OCI-LY3 (cell line): ENCODE measurements at regions not wholly inside any gene's neighbourhood (a gene's known extent, or its start where the extent isn't known, plus 50 kb on each side); places are given as distances from the start of the nearest gene placed in this dataset.

ENCODE experiments used
- H2AFZ ChIP-seq: fragments of 200-600, 300-600 bp; shearing (Covaris generic); 2 replicates; pipeline ENCODE4 v1.6.0; 2014; ENCODE audit warnings: antibody characterized with exemption, low read depth, low read length
- H3K27ac ChIP-seq: fragments of 200-600, 300-600 bp; sonication (generic); 2 replicates; pipeline ENCODE4 v1.5.1; 2014; ENCODE audit warnings: mild to moderate bottlenecking, low read length, moderate library complexity, mixed read lengths
- H3K27me3 ChIP-seq: fragments of 200-600, 300-600 bp; sonication (generic); 2 replicates; pipeline ENCODE4 v1.6.1; 2014; ENCODE audit warnings: low read depth, low read length, mixed read lengths
- H3K36me3 ChIP-seq: fragments of 200-600, 300-600 bp; sonication (generic); replicated peaks from 2 replicates; pipeline ENCODE3; 2014; ENCODE audit warnings: low read depth, low read length, mixed read lengths
- H3K4me1 ChIP-seq: fragments of 300-600, 200-600 bp; sonication (generic); 2 replicates; pipeline ENCODE4 v1.6.1; 2014; ENCODE audit warnings: low read length, mixed read lengths
- H3K4me2 ChIP-seq: fragments of 200-600, 300-600 bp; sonication (generic); 2 replicates; pipeline ENCODE4 v1.6.1; 2014; ENCODE audit warnings: low read length, mixed read lengths
- H3K4me3 ChIP-seq: fragments of 300-600, 200-600 bp; sonication (generic); 2 replicates; pipeline ENCODE4 v1.5.1; 2014; ENCODE audit warnings: antibody characterized with exemption, mild to moderate bottlenecking, low read length, moderate library complexity
- H3K79me2 ChIP-seq: fragments of 300-600, 200-600 bp; shearing (Covaris generic); 2 replicates; pipeline ENCODE4 v1.6.1; 2014; ENCODE audit warnings: mild to moderate bottlenecking, low read length, mixed read lengths
- H3K9ac ChIP-seq: fragments of 300-600, 200-600 bp; shearing (Covaris generic); 2 replicates; pipeline ENCODE4 v1.6.0; 2014; ENCODE audit warnings: mild to moderate bottlenecking, low read length, moderate library complexity
- H3K9me3 ChIP-seq: fragments of 200-600, 300-600 bp; shearing (Covaris generic); 2 replicates; pipeline ENCODE4 v1.6.1; 2014; ENCODE audit warnings: low read length, mixed read lengths; ENCODE audit not compliant: insufficient read depth
- H4K20me1 ChIP-seq: fragments of 200-600, 300-600 bp; sonication (generic); 2 replicates; pipeline ENCODE4 v1.6.1; 2016; ENCODE audit warnings: low read length, mixed read lengths; ENCODE audit not compliant: insufficient read depth
- EZH2phosphoT487 ChIP-seq: fragments of 200-600 bp; shearing (Covaris generic); IDR thresholded peaks from 2 replicates; pipeline ENCODE4 v1.6.1; 2018; ENCODE audit warnings: antibody characterized with exemption, mixed run types, low read depth
- TF ChIP-seq, protein P1 (sequence below): fragments of 200-600, 300-600 bp; sonication (generic); IDR thresholded peaks from 2 replicates; pipeline ENCODE4 v1.5.1; 2014; ENCODE audit warnings: antibody characterized with exemption, low read length, low read depth

- no peak overlapping the region for H3K27ac ChIP-seq
- H3K4me1 ChIP-seq, result peaks cover 29% of the 10 kb centered on the region
- no peak overlapping the region for H3K4me2 ChIP-seq
- TF ChIP-seq, protein P1, sequence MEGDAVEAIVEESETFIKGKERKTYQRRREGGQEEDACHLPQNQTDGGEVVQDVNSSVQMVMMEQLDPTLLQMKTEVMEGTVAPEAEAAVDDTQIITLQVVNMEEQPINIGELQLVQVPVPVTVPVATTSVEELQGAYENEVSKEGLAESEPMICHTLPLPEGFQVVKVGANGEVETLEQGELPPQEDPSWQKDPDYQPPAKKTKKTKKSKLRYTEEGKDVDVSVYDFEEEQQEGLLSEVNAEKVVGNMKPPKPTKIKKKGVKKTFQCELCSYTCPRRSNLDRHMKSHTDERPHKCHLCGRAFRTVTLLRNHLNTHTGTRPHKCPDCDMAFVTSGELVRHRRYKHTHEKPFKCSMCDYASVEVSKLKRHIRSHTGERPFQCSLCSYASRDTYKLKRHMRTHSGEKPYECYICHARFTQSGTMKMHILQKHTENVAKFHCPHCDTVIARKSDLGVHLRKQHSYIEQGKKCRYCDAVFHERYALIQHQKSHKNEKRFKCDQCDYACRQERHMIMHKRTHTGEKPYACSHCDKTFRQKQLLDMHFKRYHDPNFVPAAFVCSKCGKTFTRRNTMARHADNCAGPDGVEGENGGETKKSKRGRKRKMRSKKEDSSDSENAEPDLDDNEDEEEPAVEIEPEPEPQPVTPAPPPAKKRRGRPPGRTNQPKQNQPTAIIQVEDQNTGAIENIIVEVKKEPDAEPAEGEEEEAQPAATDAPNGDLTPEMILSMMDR, result no peak
- TF ChIP-seq EZH2phosphoT487, result no peak
- H3K4me3 ChIP-seq, result no peak overlapping the region
- no peaks in the 10 kb centered on the region for H3K36me3 ChIP-seq
- no peaks in the 10 kb centered on the region for H3K79me2 ChIP-seq
- no peaks in the 10 kb centered on the region for H3K9me3 ChIP-seq
- H4K20me1 ChIP-seq, result no peaks in the 10 kb centered on the region
- no peak overlapping the region for H3K9ac ChIP-seq
- no peaks in the 10 kb centered on the region for H3K27me3 ChIP-seq
- H2AFZ ChIP-seq, result no peak overlapping the region
These were observed 90.5 kb upstream of the DAZL start for GRCh38 chr3:16695710-16696109.

- Histone ChIP-seq H4K20me1 (no peaks in the 10 kb centered on the region), H3K9ac (no peak overlapping the region), H3K79me2 (no peaks in the 10 kb centered on the region), H2AFZ (no peak overlapping the region), H3K27me3 (peaks cover 7% of the 10 kb centered on the region; the same call in 1 of the 2 replicates), H3K36me3 (no peaks in the 10 kb centered on the region), H3K4me1 (peaks cover 29% of the 10 kb centered on the region), H3K27ac (peak overlapping the region; percentile 3; the same call in 1 of the 2 replicates), H3K9me3 (no peaks in the 10 kb centered on the region), H3K4me3 (no peak overlapping the region), H3K4me2 (peak overlapping the region; percentile 12)
- TF ChIP-seq, protein P1, result no peak
- TF ChIP-seq EZH2phosphoT487, result no peak
These were observed 92.4 kb upstream of the DAZL start for GRCh38 chr3:16697443-16698147.

DNA sequence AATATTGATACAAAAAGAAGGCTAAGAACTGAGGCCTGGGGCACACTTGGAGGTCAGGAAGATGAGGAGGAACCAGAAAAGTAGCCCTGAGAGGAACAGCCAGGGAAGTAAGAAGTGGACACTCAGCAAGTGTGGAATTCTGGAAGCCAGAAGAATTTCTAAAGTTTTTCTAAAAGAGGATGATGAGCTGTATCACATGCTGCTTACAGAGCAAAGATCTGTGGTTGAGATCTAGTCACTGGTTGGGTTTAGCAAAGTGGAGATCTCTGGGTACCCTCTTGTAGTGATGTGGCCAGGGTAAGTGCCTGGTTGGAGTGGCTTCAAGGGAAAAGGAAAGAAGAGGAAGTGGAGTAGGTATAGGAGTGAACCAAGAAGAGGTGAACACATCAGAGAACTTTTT is 95.4 kb upstream of the DAZL start:
- peaks cover 29% of the 10 kb centered on the region for H3K4me1 ChIP-seq
- no peak overlapping the region for H3K4me2 ChIP-seq
- H3K36me3 ChIP-seq, result no peaks in the 10 kb centered on the region
- no peaks in the 10 kb centered on the region for H3K79me2 ChIP-seq
- no peaks in the 10 kb centered on the region for H4K20me1 ChIP-seq
- H3K27ac ChIP-seq, result no peak overlapping the region
- TF ChIP-seq, protein P1, result no peak
- no peak for TF ChIP-seq EZH2phosphoT487
- peaks cover 7% of the 10 kb centered on the region; the same call in 1 of the 2 replicates for H3K27me3 ChIP-seq
- H2AFZ ChIP-seq, result no peak overlapping the region
- no peak overlapping the region for H3K9ac ChIP-seq
- no peak overlapping the region for H3K4me3 ChIP-seq
- H3K9me3 ChIP-seq, result no peaks in the 10 kb centered on the region

DNA sequence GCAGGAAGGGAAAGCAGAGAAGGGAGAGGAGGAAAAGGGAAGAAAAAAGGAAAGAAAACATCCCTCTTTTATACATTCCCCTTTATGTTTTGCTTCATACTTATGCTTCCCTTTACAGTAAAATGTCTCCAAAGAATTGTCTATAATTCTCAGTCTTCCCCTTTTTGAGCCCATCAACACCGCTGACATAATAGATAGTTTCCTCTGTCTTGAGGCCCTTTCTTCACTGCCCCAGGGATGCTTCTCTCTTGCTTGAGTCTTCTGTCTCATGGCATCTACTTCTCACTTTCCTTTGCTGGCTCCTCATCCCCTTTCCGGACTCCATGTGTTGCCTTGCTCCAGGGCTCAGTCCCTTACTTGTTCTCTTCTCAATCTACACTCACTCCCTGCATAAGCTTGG is 99.7 kb upstream of the DAZL start:
- H3K9me3 ChIP-seq, result no peaks in the 10 kb centered on the region
- H3K36me3 ChIP-seq, result no peaks in the 10 kb centered on the region
- H3K4me2 ChIP-seq, result no peak overlapping the region
- H4K20me1 ChIP-seq, result no peaks in the 10 kb centered on the region
- peaks cover 9% of the 10 kb centered on the region; the same call in 1 of the 2 replicates for H3K27me3 ChIP-seq
- no peaks in the 10 kb centered on the region for H3K79me2 ChIP-seq
- no peak overlapping the region for H2AFZ ChIP-seq
- H3K9ac ChIP-seq, result no peak overlapping the region
- H3K27ac ChIP-seq, result no peak overlapping the region
- H3K4me3 ChIP-seq, result no peak overlapping the region
- TF ChIP-seq EZH2phosphoT487, result no peak
- TF ChIP-seq, protein P1, result no peak
- no peaks in the 10 kb centered on the region for H3K4me1 ChIP-seq
